GM21515 (cell line): ENCODE measurements at regions not wholly inside any gene's neighbourhood (a gene's known extent, or its start where the extent isn't known, plus 50 kb on each side); places are given as distances from the start of the nearest gene placed in this dataset.

Source experiments
- ATAC-seq: cut with Tn5 transposase; IDR thresholded peaks from one replicate; pipeline ENCODE4 v1.9.1; 2021; ENCODE audit not compliant: unreplicated experiment

DNA sequence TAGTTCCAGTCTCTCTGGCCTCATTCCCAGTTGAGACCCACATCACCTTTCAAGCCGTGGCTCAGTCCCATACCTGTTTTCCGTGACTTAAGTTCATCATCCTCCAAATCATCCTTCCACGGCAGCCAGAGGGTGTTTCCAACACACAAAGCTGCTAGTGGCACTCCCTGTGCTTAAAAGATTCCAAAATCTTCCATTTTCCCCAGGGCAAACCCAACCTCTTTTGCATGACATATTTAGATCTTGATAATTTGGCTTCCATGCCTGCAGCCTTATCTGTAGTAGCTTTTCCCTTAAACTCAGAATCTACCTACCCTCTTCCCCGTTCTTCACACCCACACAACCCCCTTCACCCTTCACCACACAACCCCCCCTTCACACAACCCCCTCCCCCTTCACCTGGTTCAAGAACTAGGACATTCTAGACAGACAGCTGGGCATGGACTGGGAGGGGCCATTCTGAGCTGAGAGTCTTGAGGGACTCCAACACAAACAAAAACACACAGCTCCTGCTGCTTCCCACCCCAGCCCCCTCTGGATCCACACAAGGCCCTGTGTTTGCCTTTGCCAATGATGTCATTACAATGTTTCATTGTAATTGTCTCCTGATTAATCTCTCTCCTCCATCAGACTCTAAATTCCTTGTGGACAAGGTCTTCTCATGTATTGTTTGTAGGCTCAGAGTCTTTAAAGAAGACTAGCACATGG is 268.2 kb downstream of the SH3GL2 start:
- ATAC-seq = no peak

DNA sequence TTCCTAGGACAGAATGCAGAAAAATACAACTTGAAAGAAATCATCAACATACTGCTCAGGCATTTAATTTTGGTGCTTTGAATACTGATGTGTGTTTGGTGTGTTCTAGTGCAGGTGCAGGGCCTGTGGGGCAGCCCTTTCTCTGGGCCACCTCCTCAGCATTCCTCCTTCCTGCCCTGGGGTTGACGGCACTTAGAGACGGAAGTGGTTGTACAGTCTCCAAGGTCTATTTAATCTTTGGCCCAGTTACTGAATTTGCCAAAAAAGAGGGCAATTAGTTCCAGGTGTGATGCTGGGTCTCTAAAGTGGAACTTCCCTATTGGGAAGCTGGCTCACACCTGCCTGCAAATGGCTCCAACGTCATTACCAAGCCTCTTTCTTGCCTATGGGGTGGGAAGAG is 269.0 kb downstream of the SH3GL2 start:
- no peak for ATAC-seq

DNA sequence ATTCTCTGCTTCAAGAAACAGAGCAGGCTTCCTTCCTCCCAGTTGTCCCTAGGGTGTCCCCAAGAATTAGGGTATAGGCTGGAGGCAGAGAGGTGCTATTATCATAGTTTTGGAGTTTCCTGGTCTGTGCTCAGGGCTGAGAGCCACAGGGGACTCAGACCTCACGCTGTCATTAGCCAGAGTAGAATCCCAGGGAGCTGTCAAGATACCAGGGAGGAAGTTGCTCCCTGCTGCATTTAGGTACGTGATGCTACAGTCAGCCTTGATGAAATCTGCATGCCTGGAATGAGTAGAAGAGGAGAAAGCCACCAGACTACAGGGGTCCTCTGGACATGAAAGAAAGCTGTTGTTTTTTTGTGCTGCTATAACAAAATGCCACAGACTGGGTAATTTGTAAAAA is 273.2 kb downstream of the SH3GL2 start:
- ATAC-seq = no peak

DNA sequence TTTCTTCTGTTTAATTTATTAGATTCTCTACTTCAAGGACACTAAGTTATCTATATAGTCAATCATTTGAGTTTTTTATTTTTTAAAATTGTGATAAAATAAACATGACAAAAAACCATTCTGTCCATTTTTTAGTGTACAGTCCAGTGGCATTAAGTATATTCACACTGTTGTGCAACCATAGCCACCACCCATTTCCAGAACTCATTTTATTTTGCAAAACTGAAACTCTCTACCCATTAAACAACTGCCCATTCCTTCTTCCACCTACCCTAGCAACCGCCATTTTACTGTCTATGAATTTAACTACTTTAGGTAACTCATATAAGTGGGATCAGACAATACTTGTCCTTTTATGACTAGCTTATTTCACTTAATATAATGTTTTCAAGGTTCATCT is 275.6 kb downstream of the SH3GL2 start:
- no peak for ATAC-seq

DNA sequence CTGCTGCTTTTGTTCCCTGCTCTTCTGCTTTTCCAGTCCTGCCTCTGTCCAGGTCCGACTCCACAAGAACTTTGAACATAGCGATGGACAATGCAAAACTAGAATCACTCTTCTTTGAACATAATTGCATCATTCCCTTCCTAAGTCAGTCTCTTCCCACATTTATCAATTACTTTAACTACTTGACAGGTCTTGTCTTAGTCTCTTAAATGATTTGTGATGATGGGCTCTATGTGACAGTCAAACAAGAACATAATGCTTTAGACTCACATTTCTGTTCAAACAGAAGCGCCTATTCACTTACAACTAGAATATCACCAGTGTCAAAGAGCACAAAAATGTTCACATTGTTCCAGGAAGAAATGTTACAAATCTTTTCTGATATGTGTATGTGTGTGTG is 278.1 kb downstream of the SH3GL2 start:
- no peak for ATAC-seq

DNA sequence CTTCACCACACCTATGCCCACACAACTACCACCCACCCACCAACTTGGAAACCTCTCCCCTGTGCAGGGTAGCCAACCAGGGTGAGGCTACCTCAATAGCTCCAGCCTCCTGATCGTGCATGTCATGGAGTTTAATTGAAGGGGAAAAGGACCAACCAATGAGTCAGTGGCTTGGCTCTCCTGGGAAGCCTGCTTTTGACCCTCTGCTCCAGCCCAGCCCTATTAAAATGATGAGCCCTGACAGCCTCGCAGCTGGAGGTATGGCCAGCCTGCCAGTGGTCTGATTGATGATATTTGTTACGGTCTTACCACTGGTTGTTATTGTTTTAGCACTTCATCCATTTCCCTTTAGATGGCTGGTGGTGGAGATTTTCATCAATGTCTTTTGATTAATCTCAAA is 280.4 kb downstream of the SH3GL2 start:
- ATAC-seq = no peak

DNA sequence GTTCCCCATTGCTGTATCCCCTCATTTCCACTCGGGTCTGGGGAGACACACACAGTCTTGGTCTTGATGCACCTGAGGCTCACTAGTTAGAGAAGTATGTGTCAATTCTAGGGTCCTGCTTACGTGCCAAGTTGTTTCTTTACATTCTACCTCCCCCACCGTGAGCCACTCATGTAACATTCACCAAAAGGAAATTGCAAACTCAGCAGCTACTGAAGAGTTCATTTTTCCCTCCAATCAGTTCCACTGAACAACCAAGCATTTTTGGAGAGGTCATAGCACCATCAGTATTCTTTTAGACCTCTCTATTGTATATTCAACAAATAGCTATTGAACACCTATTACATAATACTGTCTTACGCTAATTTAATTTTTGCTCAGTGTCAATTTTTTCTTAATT is 281.1 kb downstream of the SH3GL2 start:
- no peak for ATAC-seq

DNA sequence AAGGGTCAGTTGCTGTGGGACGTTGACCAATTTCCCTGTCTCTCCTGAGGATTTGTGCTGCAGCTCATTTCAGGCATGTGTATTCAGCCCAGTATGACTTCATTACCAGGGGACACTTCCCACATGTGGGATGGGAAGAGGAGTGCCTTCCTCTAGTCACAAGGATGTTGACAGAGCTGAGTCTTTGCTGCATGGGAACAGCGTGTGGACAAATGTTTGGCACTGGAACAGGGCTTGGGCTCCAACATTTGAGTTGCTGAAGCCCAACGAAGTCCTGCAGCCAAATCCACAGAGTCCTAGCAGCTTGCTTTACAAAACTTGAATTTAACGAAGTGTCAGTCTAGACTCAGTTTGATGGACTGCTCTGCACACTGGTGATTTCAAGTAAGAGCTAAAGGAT is 283.2 kb downstream of the SH3GL2 start:
- ATAC-seq = no peak

DNA sequence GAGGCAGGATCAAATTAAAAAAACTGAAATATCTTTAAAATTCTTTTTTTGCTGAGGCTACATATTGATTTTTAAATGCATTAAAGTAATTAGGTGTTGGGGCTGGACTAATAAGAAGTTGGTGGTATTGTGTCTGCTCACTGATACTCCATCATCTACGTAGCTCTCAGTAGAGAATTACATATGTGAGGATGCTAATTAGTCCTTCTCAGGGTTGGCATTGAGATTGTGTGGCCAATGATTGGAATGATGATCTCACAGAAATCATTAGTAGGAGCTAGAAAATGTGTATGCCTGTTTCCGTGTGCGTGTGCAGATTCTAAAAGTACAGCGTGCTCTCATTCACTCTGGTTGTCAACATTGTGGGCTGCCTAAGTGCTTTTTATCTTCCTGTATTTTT is 283.8 kb downstream of the SH3GL2 start:
- no peak for ATAC-seq

DNA sequence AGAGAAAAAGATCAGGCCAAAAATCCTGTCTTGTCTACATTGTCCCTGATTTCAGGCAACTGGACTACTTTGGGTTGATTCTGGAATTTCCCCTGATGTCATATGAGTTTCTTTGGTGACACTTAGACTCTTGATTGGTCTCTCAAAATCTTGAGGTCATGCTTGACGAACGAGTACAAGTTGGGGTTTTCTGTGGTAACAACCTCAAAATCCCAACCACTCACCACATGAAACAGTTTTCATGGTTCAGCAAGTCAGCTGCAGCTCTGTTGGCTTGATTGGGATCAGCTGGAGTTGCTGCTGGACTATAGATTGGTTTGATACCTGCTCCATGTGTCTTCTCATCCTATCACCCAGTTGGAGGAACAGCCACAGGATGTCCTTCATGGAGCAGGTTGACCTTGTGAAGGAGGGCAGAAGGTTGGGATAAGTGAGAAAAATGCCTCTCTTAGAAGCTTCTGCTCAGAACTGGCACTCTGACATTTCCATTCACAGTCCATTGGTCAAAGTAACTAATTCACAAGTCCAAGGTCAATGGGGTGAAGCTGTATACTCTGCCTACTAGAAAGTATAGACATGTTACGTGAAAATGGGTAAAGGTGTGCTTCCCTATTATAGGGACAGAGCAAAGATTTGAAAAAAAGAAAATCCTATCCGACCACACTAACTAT is 284.5 kb downstream of the SH3GL2 start:
- peak; percentile 87 for ATAC-seq

DNA sequence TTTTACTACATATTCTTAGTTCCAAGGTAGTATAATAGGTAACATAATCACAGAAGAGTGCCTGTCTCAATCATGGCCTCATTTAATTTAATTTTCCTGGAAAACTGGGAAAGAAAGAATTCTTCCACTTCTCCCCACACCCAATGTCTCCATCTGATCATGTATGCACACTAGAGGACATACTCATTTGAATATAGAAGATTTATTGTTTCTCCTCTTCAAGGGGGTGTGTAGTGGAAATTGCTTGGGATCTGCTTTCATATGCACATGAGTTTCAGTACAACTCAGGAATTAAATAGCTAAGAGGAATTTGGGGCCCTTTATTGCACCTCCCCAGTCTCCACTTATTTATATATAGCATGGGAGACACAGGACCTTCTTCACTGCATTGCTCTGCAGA is 285.1 kb downstream of the SH3GL2 start:
- no peak for ATAC-seq

DNA sequence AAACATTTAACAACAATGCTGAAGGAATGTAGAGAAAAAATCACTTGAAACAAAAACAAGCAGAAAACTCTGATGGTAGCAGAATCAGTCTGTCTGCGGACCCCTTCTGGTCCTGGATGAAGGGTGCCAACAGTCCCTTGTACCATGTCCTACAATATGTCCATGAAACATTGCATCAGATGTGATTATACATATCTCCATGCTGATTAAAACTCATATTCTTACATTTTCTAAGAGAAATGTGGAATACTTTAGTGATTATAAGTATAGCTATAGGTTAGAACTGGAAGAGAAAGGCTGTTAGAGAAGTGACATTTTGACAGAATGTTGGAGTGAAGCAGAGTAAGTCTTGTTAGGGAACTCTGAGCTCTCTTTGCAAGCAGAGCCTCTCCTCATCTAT is 286.1 kb downstream of the SH3GL2 start:
- no peak for ATAC-seq

DNA sequence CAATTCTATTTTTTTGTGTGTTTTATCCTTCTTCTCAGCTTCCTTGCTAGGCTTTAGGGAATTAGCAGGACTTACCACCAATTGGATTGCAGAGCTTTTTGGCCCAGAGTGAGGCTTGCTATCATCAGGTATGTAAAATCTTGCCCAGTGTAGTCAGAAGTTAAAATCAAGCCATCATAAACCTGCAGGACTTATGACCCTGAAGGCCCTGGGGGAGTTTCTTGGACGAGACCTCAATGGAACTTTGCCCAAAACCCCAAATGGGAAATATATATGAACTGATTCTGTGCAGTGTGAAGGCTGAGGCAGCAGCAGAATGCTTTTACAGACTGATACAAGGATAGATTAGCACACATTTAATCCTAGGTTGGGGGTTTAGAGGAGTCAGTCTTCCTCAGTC is 287.0 kb downstream of the SH3GL2 start:
- no peak for ATAC-seq

DNA sequence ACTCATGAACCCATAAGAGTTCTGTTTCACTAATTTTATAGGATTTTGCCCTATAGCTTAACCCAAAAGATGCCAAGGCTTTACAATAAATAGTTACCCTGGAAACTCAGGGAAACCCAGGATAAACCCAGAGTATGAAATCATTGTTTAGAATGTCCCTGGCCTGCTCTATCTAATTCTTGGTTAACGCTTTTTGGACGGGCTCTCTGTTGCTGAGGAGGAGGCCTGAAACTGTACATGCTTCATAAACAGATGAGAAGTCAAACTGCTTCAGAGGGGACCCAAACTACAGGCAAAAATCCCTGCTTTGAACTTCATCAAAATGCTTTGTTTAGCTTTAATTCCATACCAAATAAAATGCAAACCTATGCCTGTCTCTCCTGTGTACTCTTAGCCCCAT is 291.9 kb downstream of the SH3GL2 start:
- ATAC-seq = no peak

DNA sequence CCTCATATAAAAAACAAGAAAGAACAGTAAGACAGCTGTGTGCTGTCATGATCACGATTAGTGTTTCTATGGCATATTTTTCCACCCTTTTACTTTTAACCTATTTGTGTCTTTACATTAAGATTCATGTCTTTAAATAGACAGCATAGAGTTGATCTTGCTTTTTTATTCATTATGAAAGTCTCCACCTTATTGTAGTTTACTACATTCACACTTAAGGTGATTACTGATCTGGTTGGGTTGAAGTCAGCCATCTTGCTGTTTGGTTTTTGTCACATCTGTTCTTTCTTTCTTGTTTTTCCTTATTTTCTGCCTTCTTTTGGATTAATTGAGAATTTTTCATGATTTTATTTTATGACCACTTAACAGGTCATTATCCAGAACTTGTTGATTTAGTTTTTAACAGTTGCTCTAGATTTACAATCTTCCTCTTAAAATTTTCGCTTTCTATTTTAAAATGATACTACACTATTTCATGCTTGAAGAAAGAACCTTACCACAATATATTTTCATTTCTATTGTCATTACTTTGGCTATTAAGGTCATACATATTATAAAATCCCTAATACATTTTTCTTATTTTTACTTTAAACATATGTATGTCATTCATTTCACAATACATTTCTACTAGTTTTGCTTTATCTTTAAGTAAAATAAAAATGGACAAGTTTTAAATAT is 292.5 kb downstream of the SH3GL2 start:
- ATAC-seq = no peak

DNA sequence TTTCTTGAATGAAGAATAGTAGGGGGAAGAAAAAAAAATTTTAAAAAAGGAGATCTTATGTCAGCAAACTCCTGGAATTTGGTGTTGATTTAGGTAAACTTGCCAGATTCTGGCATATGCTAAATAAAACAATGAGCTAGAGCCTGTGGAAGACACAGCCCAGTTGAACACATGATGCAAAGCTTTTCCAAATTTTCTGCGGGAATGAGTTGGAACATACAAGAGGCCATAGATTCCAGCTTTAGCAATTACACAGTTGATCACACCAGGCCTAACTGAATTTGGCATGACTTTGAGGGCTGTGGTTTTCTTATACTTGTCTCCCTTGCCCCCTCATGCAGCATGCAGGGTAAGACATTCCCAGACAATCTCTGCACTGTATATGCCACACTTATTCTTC is 297.0 kb downstream of the SH3GL2 start:
- ATAC-seq = no peak

DNA sequence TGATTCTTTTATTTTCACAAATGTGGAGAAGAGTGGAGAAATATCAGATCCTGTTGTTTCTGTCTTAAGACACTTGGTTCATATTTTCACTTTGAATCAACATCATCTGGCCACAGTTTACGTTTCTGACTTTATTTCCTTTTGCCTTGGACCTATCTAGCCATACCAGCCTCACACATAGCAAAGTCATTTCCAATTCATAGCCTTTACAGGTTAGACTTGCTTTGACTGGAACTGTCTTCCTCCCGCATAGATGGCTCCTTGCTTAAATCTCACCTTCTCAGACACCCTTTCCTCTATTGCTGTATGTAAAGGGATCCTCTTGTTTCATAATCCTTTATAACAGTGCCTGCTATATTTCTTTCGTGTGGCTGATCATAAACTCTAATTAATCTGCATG is 297.8 kb downstream of the SH3GL2 start:
- no peak for ATAC-seq

DNA sequence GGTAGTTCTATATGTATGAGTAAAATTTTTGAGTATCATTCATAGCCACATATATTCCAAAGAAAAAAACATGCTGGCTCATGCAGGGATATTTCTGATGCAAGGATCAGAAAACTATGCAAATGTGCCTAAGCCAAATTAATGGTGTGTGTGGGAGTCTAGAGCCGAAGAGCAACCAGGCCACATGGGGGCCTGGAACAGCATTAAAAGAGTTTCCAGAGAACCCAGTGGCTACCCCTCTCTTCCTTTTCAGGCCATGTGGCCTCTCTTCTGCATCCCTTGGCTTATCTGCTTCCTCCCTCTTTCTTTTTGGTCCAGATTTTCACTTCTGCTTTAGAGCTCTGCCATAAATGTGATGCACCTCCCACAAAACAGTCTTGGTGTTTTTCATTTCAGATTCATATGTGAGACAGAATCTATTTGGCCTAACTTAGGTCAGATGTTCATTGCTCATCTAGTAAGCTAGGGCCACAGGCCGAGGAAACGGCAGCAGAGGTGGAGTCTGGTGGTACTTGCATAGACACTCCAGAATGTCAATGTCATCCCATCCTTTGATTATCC is 300.0 kb downstream of the SH3GL2 start:
- ATAC-seq = no peak

DNA sequence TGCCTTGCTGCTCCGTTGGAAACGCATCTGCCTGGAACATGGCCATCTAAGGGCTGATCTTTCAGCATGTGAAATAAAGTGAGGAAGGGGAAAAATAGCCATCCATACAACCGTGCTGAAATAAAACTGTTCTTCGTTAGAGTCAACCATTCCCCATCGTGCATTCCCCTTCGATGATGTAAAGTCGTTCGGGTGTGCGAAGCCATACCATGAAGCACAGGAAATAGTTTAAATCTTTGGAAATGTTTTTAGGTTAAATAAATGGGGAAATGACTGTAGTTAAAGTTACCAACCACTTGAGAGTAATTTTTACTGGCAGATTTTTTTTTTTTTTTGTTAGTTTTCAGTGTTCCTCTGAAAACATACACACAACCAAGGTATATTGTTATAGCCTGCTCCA is 302.5 kb downstream of the SH3GL2 start:
- no peak for ATAC-seq

DNA sequence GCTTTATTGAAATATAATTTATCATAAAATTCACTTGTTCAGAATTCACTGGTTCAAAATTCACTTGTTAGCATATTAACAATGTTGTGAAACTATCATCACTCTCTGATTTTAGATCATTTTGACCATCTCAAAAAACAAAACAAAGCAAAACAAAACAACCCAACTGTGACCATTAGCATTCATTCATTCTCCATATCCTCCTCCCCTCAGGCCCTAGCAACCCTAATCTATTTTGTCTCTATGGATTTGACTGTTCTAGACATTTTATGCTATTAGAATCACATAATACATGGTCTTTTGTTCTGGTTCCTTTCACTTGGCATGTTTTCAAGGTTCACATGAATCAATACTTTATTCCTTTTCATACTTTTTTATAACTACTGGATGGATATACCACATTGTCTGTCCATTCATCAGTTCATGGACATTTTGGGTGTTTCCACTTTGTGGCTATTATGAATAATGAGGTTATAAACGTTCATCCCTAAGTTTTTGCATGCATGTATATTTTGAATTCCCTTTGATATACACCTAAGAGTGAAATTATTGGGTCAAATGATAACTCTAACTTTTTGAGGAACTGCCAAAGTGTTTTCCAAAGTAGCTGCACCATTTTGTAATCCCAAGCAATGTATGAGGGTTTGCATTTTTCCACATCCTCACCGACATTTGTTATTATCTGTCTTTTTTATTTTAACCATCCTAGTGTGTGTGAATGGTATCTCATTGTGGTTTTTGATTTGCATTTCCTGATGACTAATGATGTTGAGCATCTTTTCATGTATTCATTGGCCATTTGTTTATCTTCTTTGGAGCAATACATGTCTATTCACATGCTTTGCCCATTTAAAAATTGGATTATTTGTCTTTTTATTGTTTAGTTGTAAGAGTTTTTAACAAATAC is 304.1 kb downstream of the SH3GL2 start:
- no peak for ATAC-seq

DNA sequence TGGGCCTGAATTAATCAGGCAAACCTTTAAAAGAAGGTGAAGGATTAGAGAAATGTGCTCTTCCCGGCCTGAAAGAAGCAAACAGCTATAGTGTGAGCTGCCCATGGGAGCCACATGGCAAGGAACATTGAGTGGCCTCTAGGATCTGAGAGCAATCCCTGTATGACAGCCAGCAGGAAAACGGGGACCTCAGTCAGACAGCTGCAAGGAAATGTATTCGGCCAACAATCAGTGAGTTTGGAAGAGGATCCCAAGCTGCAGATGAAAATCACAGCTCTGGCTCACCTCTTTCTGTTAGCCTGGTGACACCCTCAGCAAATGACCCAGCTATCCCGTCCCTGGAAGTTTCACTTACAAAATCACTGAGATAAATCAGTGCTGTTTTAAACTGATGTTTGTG is 309.2 kb downstream of the SH3GL2 start:
- ATAC-seq = no peak
